ENCODE measurements at regions not wholly inside any gene's neighbourhood (a gene's known extent, or its start where the extent isn't known, plus 50 kb on each side); places are given as distances from the start of the nearest gene placed in this dataset.

GRCh38 chr3:189567322-189567721 is 63.9 kb upstream of the TP63 start:
- no peak for TF ChIP-seq CTCF (IDR thresholded peaks at IDR 0.05)

GRCh38 chr3:189567766-189568420 is 63.3 kb upstream of the TP63 start:
- Histone ChIP-seq H3K27ac (no peak overlapping the region), H3K9me3 (no peaks in the 10 kb centered on the region), H3K27me3 (ENCODE audit: low read depth) (no peaks in the 10 kb centered on the region), H3K36me3 (no peaks in the 10 kb centered on the region), H3K4me1 (no peaks in the 10 kb centered on the region), H3K4me3 (no peak overlapping the region)
- no peak for TF ChIP-seq CTCF (IDR thresholded peaks at IDR 0.05)
- no peak for ATAC-seq
- DNase-seq, result no peak
- intact Hi-C loops (cut with DNase I), result no loop called here

More at GRCh38 chr3:189567322-189567721, 63.9 kb upstream of the TP63 start:
- Histone ChIP-seq H3K27me3 (ENCODE audit: low read depth) (no peaks in the 10 kb centered on the region), H3K27ac (no peak overlapping the region), H3K36me3 (no peaks in the 10 kb centered on the region), H3K4me1 (no peaks in the 10 kb centered on the region), H3K4me3 (no peak overlapping the region), H3K9me3 (no peaks in the 10 kb centered on the region)
- intact Hi-C loops (cut with DNase I), result no loop called here
- ATAC-seq (no peak), DNase-seq (no peak)

GRCh38 chr3:189568961-189569360 is 62.2 kb upstream of the TP63 start:
- Histone ChIP-seq H3K36me3 (no peaks in the 10 kb centered on the region), H3K9me3 (no peaks in the 10 kb centered on the region), H3K27ac (no peak overlapping the region), H3K4me3 (no peak overlapping the region), H3K4me1 (no peaks in the 10 kb centered on the region), H3K27me3 (ENCODE audit: low read depth) (no peaks in the 10 kb centered on the region)
- intact Hi-C loops (cut with DNase I), result no loop called here
- DNase-seq (no peak), ATAC-seq (no peak)
- no peak for TF ChIP-seq CTCF (IDR thresholded peaks at IDR 0.05)

GRCh38 chr3:189569473-189569872 is 61.7 kb upstream of the TP63 start:
- intact Hi-C loops (cut with DNase I), result no loop called here
- ATAC-seq, result no peak
- H3K4me3 ChIP-seq, result no peak overlapping the region
- no peak for TF ChIP-seq CTCF (IDR thresholded peaks at IDR 0.05)
- no peak overlapping the region for H3K27ac ChIP-seq
- no peak for DNase-seq
- no peaks in the 10 kb centered on the region for H3K9me3 ChIP-seq
- H3K36me3 ChIP-seq, result no peaks in the 10 kb centered on the region
- H3K27me3 ChIP-seq (ENCODE audit: low read depth), result no peaks in the 10 kb centered on the region
- no peaks in the 10 kb centered on the region for H3K4me1 ChIP-seq

- H3K4me3 ChIP-seq, result no peak overlapping the region
- ATAC-seq (no peak), DNase-seq (no peak)
- no peaks in the 10 kb centered on the region for H3K9me3 ChIP-seq
- no peak overlapping the region for H3K27ac ChIP-seq
- intact Hi-C loops (cut with DNase I), result no loop called here
- TF ChIP-seq CTCF (IDR thresholded peaks at IDR 0.05), result no peak
- no peaks in the 10 kb centered on the region for H3K4me1 ChIP-seq
- H3K36me3 ChIP-seq, result no peaks in the 10 kb centered on the region
- H3K27me3 ChIP-seq (ENCODE audit: low read depth), result no peaks in the 10 kb centered on the region
These were observed 60.3 kb upstream of the TP63 start for GRCh38 chr3:189570916-189571315.
